HEK293 (cell line): ENCODE measurements at regions not wholly inside any gene's neighbourhood (a gene's known extent, or its start where the extent isn't known, plus 50 kb on each side); places are given as distances from the start of the nearest gene placed in this dataset.

ENCODE experiments used
- CTCF ChIA-PET: fragments of 350-600 bp; formaldehyde crosslinking; extraction: SDS; loops from one replicate; lab custom pipeline; 2021; ENCODE audit warnings: antibody characterized with exemption; lab: Yijun Ruan, JAX
- POLR2A ChIA-PET: fragments of 300-600 bp; formaldehyde crosslinking; extraction: SDS; loops from one replicate; lab custom pipeline; 2020; ENCODE audit warnings: antibody characterized with exemption, inconsistent platforms; lab: Yijun Ruan, JAX
- H3K27ac ChIP-seq: fragments of 200-500 bp; sonication (Bioruptor generic); 2 replicates; pipeline ENCODE4 v1.5.1; 2014; ENCODE audit warnings: low read depth, low read length, control low read depth, inconsistent platforms; ENCODE audit errors: extremely low read depth
- H3K36me3 ChIP-seq, 2 experiments: fragments of 200-500 bp in 1 of 2; sonication (Bioruptor generic) in 1 of 2; 1 replicate in 1 of 2; 2 replicates in 1 of 2; pipeline ENCODE4 v1.5.1; 2014 to 2017; ENCODE audit warnings: inconsistent platforms in 2 of 2, low read length in 2 of 2; ENCODE audit not compliant: control insufficient read depth in 2 of 2, insufficient read depth in 1 of 2
- H3K4me1 ChIP-seq: fragments of 200-500 bp; sonication (Bioruptor generic); 2 replicates; pipeline ENCODE4 v1.5.1; 2014; ENCODE audit warnings: mild to moderate bottlenecking, low read length, inconsistent platforms; ENCODE audit not compliant: control insufficient read depth, insufficient read depth
- H3K4me3 ChIP-seq: 2 replicates; pipeline ENCODE4 v1.5.1; 2011; ENCODE audit warnings: low read depth, mild to moderate bottlenecking, control low read depth, low read length, moderate library complexity
- H3K9me3 ChIP-seq: fragments of 200-500 bp; sonication (Bioruptor generic); 2 replicates; pipeline ENCODE4 v1.5.1; 2014; ENCODE audit warnings: low read depth, low read length, inconsistent platforms; ENCODE audit not compliant: control insufficient read depth, insufficient read depth
- EGR2 ChIP-seq: fragments of 450-650 bp; formaldehyde crosslinking; IDR thresholded peaks from 2 replicates; pipeline ENCODE4 v1.5.1; 2016; ENCODE audit warnings: low read depth, missing biosample characterization, missing genetic modification characterization
- KLF16 ChIP-seq: fragments of 450-650 bp; formaldehyde crosslinking; IDR thresholded peaks from 2 replicates; pipeline ENCODE4 v1.5.1; 2017; ENCODE audit warnings: missing biosample characterization, missing genetic modification characterization
- OVOL3 ChIP-seq: fragments of 450-650 bp; formaldehyde crosslinking; IDR thresholded peaks from 2 replicates; pipeline ENCODE4 v1.5.1; 2016; ENCODE audit warnings: missing biosample characterization, missing genetic modification characterization
- SCRT1 ChIP-seq: fragments of 450-650 bp; formaldehyde crosslinking; IDR thresholded peaks from 2 replicates; pipeline ENCODE4 v1.5.1; 2016; ENCODE audit warnings: missing biosample characterization, missing genetic modification characterization, borderline replicate concordance
- ZBTB48 ChIP-seq: fragments of 450-650 bp; formaldehyde crosslinking; IDR thresholded peaks from 2 replicates; pipeline ENCODE4 v1.5.1; 2016; ENCODE audit warnings: missing biosample characterization, missing genetic modification characterization
- ZNF133 ChIP-seq: fragments of 450-650 bp; formaldehyde crosslinking; IDR thresholded peaks from 2 replicates; pipeline ENCODE4 v1.5.1; 2016; ENCODE audit warnings: missing biosample characterization, missing genetic modification characterization
- ZNF140 ChIP-seq: fragments of 450-650 bp; formaldehyde crosslinking; IDR thresholded peaks from 2 replicates; pipeline ENCODE4 v1.5.1; 2016; ENCODE audit warnings: missing biosample characterization, missing genetic modification characterization
- ZNF16 ChIP-seq: fragments of 450-650 bp; formaldehyde crosslinking; IDR thresholded peaks from 2 replicates; pipeline ENCODE4 v1.5.1; 2016; ENCODE audit warnings: low read depth, missing biosample characterization, missing genetic modification characterization
- ZNF169 ChIP-seq: fragments of 450-650 bp; formaldehyde crosslinking; IDR thresholded peaks from 2 replicates; pipeline ENCODE4 v1.5.1; 2016; ENCODE audit warnings: missing biosample characterization, missing genetic modification characterization
- ZNF184 ChIP-seq: fragments of 450-650 bp; IDR thresholded peaks from 2 replicates; pipeline ENCODE4 v1.5.1; 2018; ENCODE audit warnings: missing biosample characterization, mild to moderate bottlenecking, missing genetic modification characterization
- ZNF223 ChIP-seq: fragments of 450-650 bp; formaldehyde crosslinking; IDR thresholded peaks from 2 replicates; pipeline ENCODE4 v1.5.1; 2016; ENCODE audit warnings: missing biosample characterization, missing genetic modification characterization
- ZNF350 ChIP-seq: fragments of 450-650 bp; formaldehyde crosslinking; IDR thresholded peaks from 2 replicates; pipeline ENCODE4 v1.5.0; 2017; ENCODE audit warnings: missing biosample characterization, mild to moderate bottlenecking, missing genetic modification characterization
- ZNF521 ChIP-seq: fragments of 450-650 bp; formaldehyde crosslinking; IDR thresholded peaks from 2 replicates; pipeline ENCODE4 v1.5.1; 2017; ENCODE audit warnings: missing biosample characterization, mild to moderate bottlenecking, missing genetic modification characterization
- ZNF776 ChIP-seq: fragments of 450-650 bp; formaldehyde crosslinking; IDR thresholded peaks from 2 replicates; pipeline ENCODE4 v1.5.0; 2017; ENCODE audit warnings: missing biosample characterization, missing genetic modification characterization, borderline replicate concordance
- ZNF785 ChIP-seq: fragments of 450-650 bp; formaldehyde crosslinking; IDR thresholded peaks from 2 replicates; pipeline ENCODE4 v1.5.1; 2016; ENCODE audit warnings: missing biosample characterization, missing genetic modification characterization
- ZNF791 ChIP-seq: fragments of 450-650 bp; formaldehyde crosslinking; IDR thresholded peaks from 2 replicates; pipeline ENCODE4 v1.5.1; 2016; ENCODE audit warnings: missing biosample characterization, missing genetic modification characterization
- TF ChIP-seq, protein P1 (sequence below): fragments of 450-650 bp; formaldehyde crosslinking; conservative IDR thresholded peaks from 2 replicates; pipeline ENCODE4 v1.5.1; 2016; ENCODE audit warnings: low read depth, missing biosample characterization, missing genetic modification characterization
- TF ChIP-seq, protein P2 (sequence below): fragments of 450-650 bp; formaldehyde crosslinking; IDR thresholded peaks from 2 replicates; pipeline ENCODE4 v1.5.1; 2016; ENCODE audit warnings: missing biosample characterization, missing genetic modification characterization
- TF ChIP-seq, protein P3 (sequence below): fragments of 450-650 bp; formaldehyde crosslinking; IDR thresholded peaks from 2 replicates; pipeline ENCODE4 v1.5.1; 2016; ENCODE audit warnings: missing biosample characterization, missing genetic modification characterization, borderline replicate concordance
- TF ChIP-seq, protein P4 (sequence below): fragments of 450-650 bp; formaldehyde crosslinking; IDR thresholded peaks from 2 replicates; pipeline ENCODE4; 2016; ENCODE audit warnings: missing biosample characterization, missing genetic modification characterization
- TF ChIP-seq, protein P5 (sequence below): fragments of 450-650 bp; formaldehyde crosslinking; IDR thresholded peaks from 2 replicates; pipeline ENCODE4 v1.5.1; 2016; ENCODE audit warnings: missing biosample characterization, missing genetic modification characterization, low read depth
- TF ChIP-seq, protein P6 (sequence below): fragments of 450-650 bp; formaldehyde crosslinking; optimal IDR thresholded peaks from 2 replicates; pipeline ENCODE3; 2016; ENCODE audit warnings: missing biosample characterization, mild to moderate bottlenecking, missing genetic modification characterization

DNA sequence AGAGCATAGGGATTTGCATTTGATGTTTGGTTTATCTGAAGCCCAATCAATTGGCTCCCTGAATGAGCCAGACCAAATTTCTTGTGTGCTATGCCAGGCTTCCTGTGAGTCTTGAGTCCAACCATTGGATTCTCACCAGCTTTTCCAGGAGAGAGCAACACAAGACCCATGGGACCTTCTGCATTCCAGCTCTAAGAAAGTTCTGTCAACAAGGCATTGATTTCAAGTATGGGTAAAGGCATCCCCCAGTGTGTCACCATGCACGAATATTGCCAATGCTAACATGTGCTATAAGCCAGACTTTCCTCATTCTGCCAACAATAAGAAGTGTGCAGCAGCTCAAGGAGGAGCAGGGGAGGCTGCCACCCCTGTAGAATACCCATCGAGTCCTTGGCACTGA lies 266.6 kb downstream of the ETAA1 start:
- no peak overlapping the region for H3K27ac ChIP-seq
- H3K4me3 ChIP-seq, result no peak overlapping the region
- TF ChIP-seq SCRT1 (tag by site-specific recombination) (no peak), ZNF350 (no peak), ZBTB48 (no peak), ZNF169 (tag by site-specific recombination) (no peak), ZNF776 (tag by site-specific recombination) (no peak), ZNF791 (tag by site-specific recombination) (no peak), ZNF16 (tag by site-specific recombination) (no peak)
- TF ChIP-seq, protein P1, sequence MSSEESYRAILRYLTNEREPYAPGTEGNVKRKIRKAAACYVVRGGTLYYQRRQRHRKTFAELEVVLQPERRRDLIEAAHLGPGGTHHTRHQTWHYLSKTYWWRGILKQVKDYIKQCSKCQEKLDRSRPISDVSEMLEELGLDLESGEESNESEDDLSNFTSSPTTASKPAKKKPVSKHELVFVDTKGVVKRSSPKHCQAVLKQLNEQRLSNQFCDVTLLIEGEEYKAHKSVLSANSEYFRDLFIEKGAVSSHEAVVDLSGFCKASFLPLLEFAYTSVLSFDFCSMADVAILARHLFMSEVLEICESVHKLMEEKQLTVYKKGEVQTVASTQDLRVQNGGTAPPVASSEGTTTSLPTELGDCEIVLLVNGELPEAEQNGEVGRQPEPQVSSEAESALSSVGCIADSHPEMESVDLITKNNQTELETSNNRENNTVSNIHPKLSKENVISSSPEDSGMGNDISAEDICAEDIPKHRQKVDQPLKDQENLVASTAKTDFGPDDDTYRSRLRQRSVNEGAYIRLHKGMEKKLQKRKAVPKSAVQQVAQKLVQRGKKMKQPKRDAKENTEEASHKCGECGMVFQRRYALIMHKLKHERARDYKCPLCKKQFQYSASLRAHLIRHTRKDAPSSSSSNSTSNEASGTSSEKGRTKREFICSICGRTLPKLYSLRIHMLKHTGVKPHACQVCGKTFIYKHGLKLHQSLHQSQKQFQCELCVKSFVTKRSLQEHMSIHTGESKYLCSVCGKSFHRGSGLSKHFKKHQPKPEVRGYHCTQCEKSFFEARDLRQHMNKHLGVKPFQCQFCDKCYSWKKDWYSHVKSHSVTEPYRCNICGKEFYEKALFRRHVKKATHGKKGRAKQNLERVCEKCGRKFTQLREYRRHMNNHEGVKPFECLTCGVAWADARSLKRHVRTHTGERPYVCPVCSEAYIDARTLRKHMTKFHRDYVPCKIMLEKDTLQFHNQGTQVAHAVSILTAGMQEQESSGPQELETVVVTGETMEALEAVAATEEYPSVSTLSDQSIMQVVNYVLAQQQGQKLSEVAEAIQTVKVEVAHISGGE, result no peak
- TF ChIP-seq, protein P2, sequence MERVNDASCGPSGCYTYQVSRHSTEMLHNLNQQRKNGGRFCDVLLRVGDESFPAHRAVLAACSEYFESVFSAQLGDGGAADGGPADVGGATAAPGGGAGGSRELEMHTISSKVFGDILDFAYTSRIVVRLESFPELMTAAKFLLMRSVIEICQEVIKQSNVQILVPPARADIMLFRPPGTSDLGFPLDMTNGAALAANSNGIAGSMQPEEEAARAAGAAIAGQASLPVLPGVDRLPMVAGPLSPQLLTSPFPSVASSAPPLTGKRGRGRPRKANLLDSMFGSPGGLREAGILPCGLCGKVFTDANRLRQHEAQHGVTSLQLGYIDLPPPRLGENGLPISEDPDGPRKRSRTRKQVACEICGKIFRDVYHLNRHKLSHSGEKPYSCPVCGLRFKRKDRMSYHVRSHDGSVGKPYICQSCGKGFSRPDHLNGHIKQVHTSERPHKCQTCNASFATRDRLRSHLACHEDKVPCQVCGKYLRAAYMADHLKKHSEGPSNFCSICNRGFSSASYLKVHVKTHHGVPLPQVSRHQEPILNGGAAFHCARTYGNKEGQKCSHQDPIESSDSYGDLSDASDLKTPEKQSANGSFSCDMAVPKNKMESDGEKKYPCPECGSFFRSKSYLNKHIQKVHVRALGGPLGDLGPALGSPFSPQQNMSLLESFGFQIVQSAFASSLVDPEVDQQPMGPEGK, result no peak
- TF ChIP-seq, protein P3, sequence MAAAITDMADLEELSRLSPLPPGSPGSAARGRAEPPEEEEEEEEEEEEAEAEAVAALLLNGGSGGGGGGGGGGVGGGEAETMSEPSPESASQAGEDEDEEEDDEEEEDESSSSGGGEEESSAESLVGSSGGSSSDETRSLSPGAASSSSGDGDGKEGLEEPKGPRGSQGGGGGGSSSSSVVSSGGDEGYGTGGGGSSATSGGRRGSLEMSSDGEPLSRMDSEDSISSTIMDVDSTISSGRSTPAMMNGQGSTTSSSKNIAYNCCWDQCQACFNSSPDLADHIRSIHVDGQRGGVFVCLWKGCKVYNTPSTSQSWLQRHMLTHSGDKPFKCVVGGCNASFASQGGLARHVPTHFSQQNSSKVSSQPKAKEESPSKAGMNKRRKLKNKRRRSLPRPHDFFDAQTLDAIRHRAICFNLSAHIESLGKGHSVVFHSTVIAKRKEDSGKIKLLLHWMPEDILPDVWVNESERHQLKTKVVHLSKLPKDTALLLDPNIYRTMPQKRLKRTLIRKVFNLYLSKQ (tag by site-specific recombination), result no peak
- no peaks in the 10 kb centered on the region for H3K36me3 ChIP-seq
- no peaks in the 10 kb centered on the region for H3K9me3 ChIP-seq
- H3K4me1 ChIP-seq, result no peaks in the 10 kb centered on the region
- CTCF ChIA-PET, result no interaction called here
- POLR2A ChIA-PET, result no interaction called here

DNA sequence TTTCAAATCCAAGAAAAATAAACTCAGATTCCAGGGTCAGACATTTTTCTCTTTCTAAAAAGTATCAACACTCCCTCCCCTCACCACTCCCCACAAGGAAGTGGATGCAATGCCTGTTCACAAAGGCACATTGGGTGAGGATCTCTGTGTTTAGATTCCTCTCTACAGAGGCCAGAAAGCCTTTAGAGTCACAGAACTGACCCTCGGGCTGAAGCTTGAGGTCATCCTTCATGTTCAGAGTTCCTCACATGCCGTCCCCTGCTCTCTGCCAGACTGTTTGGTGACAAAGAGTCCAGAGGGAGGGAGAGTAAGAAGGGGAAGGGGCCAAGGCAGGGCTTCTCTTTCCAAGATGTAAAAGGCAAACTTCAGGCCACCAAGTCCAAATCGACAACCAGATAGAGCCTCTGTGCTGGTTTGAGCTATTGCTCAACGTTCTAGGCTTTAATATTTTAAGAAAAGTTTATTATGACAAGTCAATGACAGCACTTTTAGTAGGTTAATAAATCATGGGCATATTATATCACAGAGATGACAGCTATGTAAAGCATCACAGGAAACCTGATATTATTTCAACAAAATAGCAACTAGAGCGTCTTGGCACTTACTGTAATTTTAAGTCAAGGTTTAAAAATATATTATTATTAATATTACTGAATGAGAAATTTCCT lies 269.4 kb downstream of the ETAA1 start:
- H3K4me1 ChIP-seq, result no peaks in the 10 kb centered on the region
- ChIA-PET CTCF (no interaction called here), POLR2A (no interaction called here)
- H3K27ac ChIP-seq, result no peak overlapping the region
- no peak overlapping the region for H3K4me3 ChIP-seq
- H3K9me3 ChIP-seq, result no peaks in the 10 kb centered on the region
- H3K36me3 ChIP-seq, result no peaks in the 10 kb centered on the region
- TF ChIP-seq ZNF184 (tag by site-specific recombination), result no peak
- TF ChIP-seq ZNF521, result no peak
- no peak for TF ChIP-seq ZNF223 (tag by site-specific recombination)
- TF ChIP-seq, protein P4, sequence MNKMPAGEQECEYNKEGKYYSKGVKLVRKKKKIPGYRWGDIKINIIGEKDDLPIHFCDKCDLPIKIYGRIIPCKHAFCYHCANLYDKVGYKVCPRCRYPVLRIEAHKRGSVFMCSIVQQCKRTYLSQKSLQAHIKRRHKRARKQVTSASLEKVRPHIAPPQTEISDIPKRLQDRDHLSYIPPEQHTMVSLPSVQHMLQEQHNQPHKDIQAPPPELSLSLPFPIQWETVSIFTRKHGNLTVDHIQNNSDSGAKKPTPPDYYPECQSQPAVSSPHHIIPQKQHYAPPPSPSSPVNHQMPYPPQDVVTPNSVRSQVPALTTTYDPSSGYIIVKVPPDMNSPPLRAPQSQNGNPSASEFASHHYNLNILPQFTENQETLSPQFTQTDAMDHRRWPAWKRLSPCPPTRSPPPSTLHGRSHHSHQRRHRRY, result no peak
- TF ChIP-seq ZNF785 (tag by site-specific recombination), result no peak
- TF ChIP-seq, protein P5, sequence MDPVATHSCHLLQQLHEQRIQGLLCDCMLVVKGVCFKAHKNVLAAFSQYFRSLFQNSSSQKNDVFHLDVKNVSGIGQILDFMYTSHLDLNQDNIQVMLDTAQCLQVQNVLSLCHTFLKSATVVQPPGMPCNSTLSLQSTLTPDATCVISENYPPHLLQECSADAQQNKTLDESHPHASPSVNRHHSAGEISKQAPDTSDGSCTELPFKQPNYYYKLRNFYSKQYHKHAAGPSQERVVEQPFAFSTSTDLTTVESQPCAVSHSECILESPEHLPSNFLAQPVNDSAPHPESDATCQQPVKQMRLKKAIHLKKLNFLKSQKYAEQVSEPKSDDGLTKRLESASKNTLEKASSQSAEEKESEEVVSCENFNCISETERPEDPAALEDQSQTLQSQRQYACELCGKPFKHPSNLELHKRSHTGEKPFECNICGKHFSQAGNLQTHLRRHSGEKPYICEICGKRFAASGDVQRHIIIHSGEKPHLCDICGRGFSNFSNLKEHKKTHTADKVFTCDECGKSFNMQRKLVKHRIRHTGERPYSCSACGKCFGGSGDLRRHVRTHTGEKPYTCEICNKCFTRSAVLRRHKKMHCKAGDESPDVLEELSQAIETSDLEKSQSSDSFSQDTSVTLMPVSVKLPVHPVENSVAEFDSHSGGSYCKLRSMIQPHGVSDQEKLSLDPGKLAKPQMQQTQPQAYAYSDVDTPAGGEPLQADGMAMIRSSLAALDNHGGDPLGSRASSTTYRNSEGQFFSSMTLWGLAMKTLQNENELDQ (tag by site-specific recombination), result no peak
- TF ChIP-seq EGR2 (tag by site-specific recombination), result no peak
- TF ChIP-seq, protein P6, sequence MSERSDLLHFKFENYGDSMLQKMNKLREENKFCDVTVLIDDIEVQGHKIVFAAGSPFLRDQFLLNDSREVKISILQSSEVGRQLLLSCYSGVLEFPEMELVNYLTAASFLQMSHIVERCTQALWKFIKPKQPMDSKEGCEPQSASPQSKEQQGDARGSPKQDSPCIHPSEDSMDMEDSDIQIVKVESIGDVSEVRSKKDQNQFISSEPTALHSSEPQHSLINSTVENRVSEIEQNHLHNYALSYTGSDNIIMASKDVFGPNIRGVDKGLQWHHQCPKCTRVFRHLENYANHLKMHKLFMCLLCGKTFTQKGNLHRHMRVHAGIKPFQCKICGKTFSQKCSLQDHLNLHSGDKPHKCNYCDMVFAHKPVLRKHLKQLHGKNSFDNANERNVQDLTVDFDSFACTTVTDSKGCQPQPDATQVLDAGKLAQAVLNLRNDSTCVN (tag by site-specific recombination), result no peak
- no peak for TF ChIP-seq ZNF140 (tag by site-specific recombination)
- no peak for TF ChIP-seq OVOL3 (tag by site-specific recombination)
- no peak for TF ChIP-seq ZNF133 (tag by site-specific recombination)
- TF ChIP-seq ZBTB48, result no peak
- TF ChIP-seq KLF16 (tag by site-specific recombination), result no peak
